HUES6 (cell line): ENCODE measurements at regions not wholly inside any gene's neighbourhood (a gene's known extent, or its start where the extent isn't known, plus 50 kb on each side); places are given as distances from the start of the nearest gene placed in this dataset.
"Not testable (repeated sequence)": the region's sequence is repeated elsewhere in the genome, so short reads cannot be mapped to it uniquely, and the experiment has no call there.

Source experiments
- H3K27ac ChIP-seq: 2 replicates; pipeline ENCODE4 v1.7.0; 2013; ENCODE audit warnings: low read depth, mild to moderate bottlenecking, low read length, inconsistent platforms
- H3K27me3 ChIP-seq: 2 replicates; pipeline ENCODE4 v1.6.1; 2013; ENCODE audit warnings: low read length; ENCODE audit not compliant: control insufficient read depth, insufficient read depth
- H3K36me3 ChIP-seq: 2 replicates; pipeline ENCODE4 v1.6.1; 2013; ENCODE audit warnings: low read length; ENCODE audit not compliant: control insufficient read depth, insufficient read depth
- H3K4me1 ChIP-seq: 2 replicates; pipeline ENCODE4 v1.6.1; 2013; ENCODE audit warnings: low read length; ENCODE audit not compliant: control insufficient read depth, insufficient read depth
- H3K4me3 ChIP-seq: 2 replicates; pipeline ENCODE4 v1.5.1; 2013; ENCODE audit warnings: low read depth, low read length
- H3K9ac ChIP-seq: one replicate; pipeline ENCODE4 v1.6.1; 2013; ENCODE audit warnings: mild to moderate bottlenecking, low read length
- H3K9me3 ChIP-seq: 2 replicates; pipeline ENCODE4 v1.6.1; 2013; ENCODE audit warnings: low read depth, low read length; ENCODE audit not compliant: control insufficient read depth, insufficient read depth

DNA sequence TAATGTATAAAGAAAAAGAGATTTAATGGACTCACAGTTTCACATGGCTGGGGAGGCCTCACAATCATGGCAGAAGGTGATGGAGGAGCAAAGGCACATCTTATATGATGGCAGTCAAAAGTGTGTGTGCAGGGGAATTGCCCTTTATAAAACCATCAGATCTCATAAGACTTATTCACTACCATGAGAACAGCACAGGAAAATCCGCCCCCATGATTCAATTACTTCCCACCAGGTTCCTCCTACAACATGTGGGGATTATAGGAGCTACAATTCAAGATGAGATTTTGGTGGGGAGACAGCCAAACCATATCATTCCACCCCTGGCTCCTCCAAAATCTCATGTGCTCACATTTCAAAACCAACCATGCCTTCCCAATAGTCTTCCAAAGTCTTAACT, 82.5 kb upstream of the ANKRD1 start:
- not testable (repeated sequence) for H3K4me1 ChIP-seq, H3K36me3 ChIP-seq, H3K4me3 ChIP-seq, H3K27me3 ChIP-seq, H3K9me3 ChIP-seq, H3K27ac ChIP-seq, H3K9ac ChIP-seq

DNA sequence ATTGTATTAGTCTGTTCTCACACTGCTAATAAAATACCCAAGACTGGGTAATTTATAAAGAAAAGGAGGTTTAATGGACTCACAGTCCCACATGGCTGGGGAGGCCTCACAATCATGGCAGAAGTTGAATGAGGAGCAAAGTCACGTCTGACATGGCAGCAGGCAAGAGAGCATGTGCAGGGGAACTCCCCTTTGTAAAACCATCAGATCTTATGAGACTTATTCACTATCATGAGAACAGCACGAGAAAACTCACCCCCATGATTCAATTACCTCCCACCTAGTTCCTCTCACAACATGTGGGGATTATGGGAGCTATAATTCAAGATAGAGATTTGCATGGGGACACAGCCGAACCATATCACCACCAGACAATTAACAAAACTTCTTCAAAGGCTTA, 84.4 kb upstream of the ANKRD1 start:
- H3K9me3 ChIP-seq, H3K9ac ChIP-seq, H3K27ac ChIP-seq, H3K4me3 ChIP-seq, H3K36me3 ChIP-seq, H3K4me1 ChIP-seq, H3K27me3 ChIP-seq: not testable (repeated sequence)

DNA sequence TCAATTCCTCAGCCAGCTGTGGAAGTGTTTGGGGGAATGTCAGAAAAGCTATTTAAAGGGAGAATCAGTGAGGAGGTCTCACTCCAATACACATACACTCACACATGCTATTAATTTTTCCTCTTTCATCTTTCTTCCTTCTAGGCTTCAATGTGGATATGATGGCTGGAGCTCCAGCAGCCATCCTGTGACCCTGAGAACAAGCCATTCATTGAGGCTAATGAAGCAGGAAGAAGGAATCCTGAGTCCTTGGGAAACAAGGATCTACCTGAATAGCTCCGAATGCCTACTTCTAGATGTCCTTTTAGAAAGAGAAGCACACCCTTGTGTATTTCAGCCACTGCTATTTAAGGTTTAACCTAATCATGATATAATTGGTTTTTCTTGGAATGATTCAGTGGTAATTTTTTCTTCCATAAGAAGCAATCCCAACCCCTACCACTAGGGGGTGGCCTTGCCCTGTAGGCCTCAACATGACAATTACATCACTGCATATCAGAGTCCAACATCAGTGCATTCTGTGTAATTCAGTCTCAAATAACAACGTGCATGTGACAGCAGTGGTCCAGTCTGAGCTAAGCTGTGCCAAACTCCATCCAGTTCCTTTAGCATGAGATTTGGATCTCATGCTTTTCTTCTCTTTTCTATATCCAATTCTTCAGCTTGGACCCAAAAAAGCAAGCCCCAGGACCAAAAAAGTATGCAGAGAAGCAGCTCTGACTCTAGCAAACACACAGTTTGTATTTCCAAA, 85.3 kb upstream of the ANKRD1 start:
- Histone ChIP-seq H3K9me3 (no peaks in the 10 kb centered on the region), H3K27ac (no peak overlapping the region), H3K9ac (no peak overlapping the region), H3K36me3 (no peaks in the 10 kb centered on the region), H3K4me1 (no peaks in the 10 kb centered on the region), H3K4me3 (no peak overlapping the region), H3K27me3 (no peaks in the 10 kb centered on the region)

DNA sequence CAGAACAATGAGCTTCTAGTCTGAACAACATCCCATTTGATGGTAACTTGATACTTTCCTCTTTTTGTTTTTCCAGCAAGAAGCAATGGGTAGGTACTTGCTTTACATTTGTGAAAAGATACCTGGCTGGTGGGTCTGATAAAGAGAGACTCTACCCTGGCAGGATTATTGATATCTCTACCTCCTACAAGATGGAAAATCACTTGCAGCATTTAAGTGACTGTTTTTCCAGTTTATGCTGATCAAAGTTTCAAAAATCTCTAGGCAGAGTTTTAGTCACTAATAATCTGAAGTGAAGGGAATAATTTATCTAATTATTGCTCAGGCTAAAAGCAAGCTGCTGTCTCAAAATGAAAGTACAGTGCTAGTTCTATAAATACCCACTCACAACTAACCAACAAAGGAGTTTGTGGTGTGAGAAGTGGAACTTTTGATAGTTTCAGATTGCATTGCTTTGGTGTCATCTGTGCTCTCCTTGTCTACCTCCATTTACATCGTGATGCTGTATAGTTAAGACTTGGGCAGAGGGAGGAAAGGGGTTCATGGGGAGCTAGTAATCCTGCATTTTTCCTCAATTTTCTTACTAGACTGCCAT, 86.0 kb upstream of the ANKRD1 start:
- Histone ChIP-seq H3K36me3 (no peaks in the 10 kb centered on the region), H3K27me3 (no peaks in the 10 kb centered on the region), H3K9me3 (no peaks in the 10 kb centered on the region), H3K9ac (no peak overlapping the region), H3K4me1 (no peaks in the 10 kb centered on the region), H3K4me3 (no peak overlapping the region), H3K27ac (no peak overlapping the region)

DNA sequence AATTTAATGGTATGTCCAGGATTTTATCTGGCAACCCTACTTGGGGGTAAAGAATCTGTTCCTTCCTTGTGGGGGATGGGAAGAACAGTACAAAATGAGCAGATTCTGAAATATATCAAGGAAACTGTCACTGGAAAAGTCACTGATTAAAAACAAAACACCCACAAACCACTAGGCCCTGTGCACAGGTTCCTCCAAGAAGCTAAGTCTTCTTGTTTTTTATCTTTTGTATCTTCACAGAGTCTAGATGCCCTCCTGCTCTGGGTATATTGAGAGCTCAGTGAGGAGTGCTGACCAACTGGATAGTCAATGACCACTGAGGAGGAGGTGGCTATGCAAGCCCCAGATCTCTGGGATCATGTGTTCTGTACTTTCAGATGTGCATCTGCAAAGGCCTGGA, 86.8 kb upstream of the ANKRD1 start:
- Histone ChIP-seq H3K36me3 (no peaks in the 10 kb centered on the region), H3K9ac (no peak overlapping the region), H3K4me3 (no peak overlapping the region), H3K27ac (no peak overlapping the region), H3K27me3 (no peaks in the 10 kb centered on the region), H3K4me1 (no peaks in the 10 kb centered on the region), H3K9me3 (no peaks in the 10 kb centered on the region)

DNA sequence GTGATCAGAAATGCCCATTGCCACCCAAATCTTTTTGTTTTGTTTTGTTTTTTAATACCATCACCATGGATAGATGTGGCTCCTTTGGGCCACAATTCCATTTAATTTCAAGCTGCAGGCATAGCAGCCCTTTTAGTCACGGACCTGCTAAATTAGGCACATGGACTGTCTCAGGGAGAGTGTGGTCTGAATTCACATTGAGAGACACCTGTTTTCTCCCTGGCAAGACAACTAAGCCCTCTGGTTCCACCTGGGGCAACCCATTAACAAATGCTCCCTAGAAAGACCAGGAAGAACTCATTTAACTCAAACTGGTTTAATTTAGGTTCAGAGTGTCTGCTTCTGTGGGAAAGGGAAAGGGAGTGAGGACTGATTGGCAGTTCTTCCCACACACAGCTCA, 88.2 kb upstream of the ANKRD1 start:
- Histone ChIP-seq H3K27ac (no peak overlapping the region), H3K36me3 (no peaks in the 10 kb centered on the region), H3K4me1 (no peaks in the 10 kb centered on the region), H3K9me3 (no peaks in the 10 kb centered on the region), H3K9ac (no peak overlapping the region), H3K27me3 (no peaks in the 10 kb centered on the region), H3K4me3 (no peak overlapping the region)

DNA sequence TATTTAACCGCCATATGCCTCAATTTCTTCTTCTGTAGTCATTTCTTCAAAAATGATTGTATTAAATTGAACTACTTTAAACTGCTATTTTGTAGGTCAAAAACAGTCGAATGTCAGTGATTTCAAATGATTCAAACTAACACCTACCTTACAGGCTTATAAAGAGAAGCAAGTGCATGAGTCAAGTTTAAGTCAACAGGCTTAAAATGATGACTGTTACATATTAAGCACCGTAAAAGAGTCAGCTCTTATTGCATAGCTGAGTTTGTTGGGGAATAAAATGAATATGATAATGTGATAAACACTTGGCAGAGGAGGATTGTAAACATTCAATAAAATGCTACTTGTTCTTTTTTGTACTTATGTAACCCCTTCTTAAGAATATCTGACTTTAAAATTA, 90.1 kb upstream of the ANKRD1 start:
- Histone ChIP-seq H3K4me1 (no peaks in the 10 kb centered on the region), H3K27me3 (no peaks in the 10 kb centered on the region), H3K9ac (no peak overlapping the region), H3K27ac (no peak overlapping the region), H3K9me3 (no peaks in the 10 kb centered on the region), H3K36me3 (no peaks in the 10 kb centered on the region), H3K4me3 (no peak overlapping the region)

DNA sequence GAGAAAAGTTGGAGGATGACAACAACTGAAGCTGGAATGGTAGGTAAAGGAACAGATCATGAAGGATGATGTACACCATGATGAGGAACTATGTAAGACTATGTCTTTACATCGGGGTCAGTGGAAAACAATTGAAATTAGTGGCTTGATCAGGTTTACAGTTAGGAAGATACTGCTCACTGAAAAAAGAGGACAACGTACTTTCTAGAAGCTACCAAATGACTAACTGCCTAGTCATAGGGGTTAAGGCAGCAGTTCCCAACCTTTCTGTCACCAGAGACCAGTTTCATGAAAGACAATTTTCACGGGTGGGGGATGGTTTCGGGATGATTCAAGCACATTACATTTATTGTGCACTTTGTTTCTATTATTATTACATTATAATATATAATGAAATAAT, 91.6 kb upstream of the ANKRD1 start:
- Histone ChIP-seq H3K4me1 (no peaks in the 10 kb centered on the region), H3K36me3 (no peaks in the 10 kb centered on the region), H3K27ac (no peak overlapping the region), H3K4me3 (no peak overlapping the region), H3K27me3 (no peaks in the 10 kb centered on the region), H3K9ac (no peak overlapping the region), H3K9me3 (no peaks in the 10 kb centered on the region)

DNA sequence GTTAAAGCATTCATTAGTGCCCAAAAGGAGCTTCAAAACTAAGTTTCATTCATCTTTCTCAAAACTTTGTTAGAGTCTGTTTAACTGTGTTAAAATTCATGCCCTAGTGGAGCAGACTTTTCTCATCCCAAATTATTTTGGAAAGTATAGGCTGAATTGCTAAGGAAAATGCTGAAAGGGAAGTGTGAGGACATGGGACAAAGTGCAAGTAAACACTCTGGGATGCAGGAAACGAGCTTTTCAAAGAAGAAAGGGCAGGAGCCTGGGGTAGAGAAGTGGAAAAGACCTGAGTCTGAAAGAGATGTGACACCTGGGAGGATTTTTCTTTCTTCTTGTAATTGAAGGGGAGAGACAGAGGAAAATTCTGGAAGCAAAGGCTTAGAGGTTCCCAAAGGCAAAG, 93.1 kb upstream of the ANKRD1 start:
- H3K4me1 ChIP-seq = no peaks in the 10 kb centered on the region
- no peaks in the 10 kb centered on the region for H3K36me3 ChIP-seq
- no peak overlapping the region for H3K27ac ChIP-seq
- no peaks in the 10 kb centered on the region for H3K9me3 ChIP-seq
- H3K9ac ChIP-seq = no peak overlapping the region
- no peak overlapping the region for H3K4me3 ChIP-seq
- H3K27me3 ChIP-seq = no peaks in the 10 kb centered on the region

DNA sequence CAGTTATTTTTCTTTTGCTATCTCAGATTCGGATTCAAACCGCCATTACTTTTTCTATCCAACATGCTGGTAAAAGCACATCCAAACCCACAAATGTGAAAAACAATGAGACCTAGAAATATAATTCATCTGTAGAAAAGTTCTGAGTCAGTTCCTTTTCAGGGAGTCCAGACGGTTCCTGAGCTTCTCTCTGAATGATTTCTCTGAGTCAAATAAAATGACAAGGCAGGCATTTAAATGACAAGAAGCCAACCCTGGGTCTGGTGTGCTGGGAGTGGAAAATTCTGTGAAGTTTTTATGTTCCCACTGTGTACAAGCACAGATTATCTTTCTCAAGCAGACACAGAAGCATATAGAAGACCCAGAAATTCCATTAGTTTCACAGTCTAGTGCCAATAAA, 96.3 kb upstream of the ANKRD1 start:
- Histone ChIP-seq H3K4me1 (no peaks in the 10 kb centered on the region), H3K9me3 (no peaks in the 10 kb centered on the region), H3K4me3 (no peak overlapping the region), H3K36me3 (no peaks in the 10 kb centered on the region), H3K9ac (no peak overlapping the region), H3K27me3 (no peaks in the 10 kb centered on the region), H3K27ac (no peak overlapping the region)

DNA sequence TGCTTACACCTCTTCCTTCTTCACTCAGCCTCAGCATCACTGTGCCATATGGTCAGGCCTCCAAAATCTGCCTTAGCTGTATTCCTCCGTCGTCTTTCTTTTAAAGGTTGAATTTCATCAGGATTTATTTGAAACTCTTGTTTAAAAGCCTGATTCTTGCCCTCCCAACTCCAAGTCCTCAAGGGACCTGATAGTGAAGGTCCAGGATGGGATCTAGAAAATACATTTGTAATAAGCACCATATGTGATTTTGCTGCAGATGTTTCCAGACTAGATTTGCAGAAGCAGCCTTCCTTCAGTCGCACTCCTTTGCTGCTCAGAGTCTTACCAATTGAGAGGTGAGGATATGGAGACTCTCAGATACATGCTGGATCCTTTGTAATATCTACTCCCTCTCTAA, 101.0 kb upstream of the ANKRD1 start:
- Histone ChIP-seq H3K9me3 (no peaks in the 10 kb centered on the region), H3K27ac (no peak overlapping the region), H3K9ac (no peak overlapping the region), H3K27me3 (no peaks in the 10 kb centered on the region), H3K4me1 (no peaks in the 10 kb centered on the region), H3K4me3 (no peak overlapping the region), H3K36me3 (no peaks in the 10 kb centered on the region)
